CD4-positive, alpha-beta T cell (primary cell): ENCODE measurements at regions not wholly inside any gene's neighbourhood (a gene's known extent, or its start where the extent isn't known, plus 50 kb on each side); places are given as distances from the start of the nearest gene placed in this dataset.

ENCODE experiments used
- ATAC-seq: fragments of 200-7000 bp; cut with Tn5 transposase; one replicate; pipeline ENCODE4 v1.10.0; 2022; ENCODE audit warnings: mild to moderate bottlenecking; ENCODE audit not compliant: poor library complexity
- CTCF ChIA-PET: fragments of 350-600 bp; sonication (Branson Sonifier 250); formaldehyde crosslinking; loops from one replicate; lab custom pipeline; 2021; ENCODE audit warnings: antibody characterized with exemption, inconsistent platforms; lab: Charles Lee
- POLR2A ChIA-PET: fragments of 350-600 bp; sonication (Branson Sonifier 250); formaldehyde crosslinking; loops from one replicate; lab custom pipeline; 2021; ENCODE audit warnings: antibody characterized with exemption, inconsistent platforms; lab: Charles Lee
- DNase-seq, 14 experiments: peaks; one replicate each; pipeline ENCODE4 v3.0.0-alpha.2; 2013 to 2020; ENCODE audit warnings: mixed read lengths in 2 of 14
- H3K27ac ChIP-seq, 2 donors: one replicate each; pipeline versions ENCODE4 v1.5.1 to v1.7.0; 2013; ENCODE audit warnings: low read length in 2 of 2, low read depth in 1 of 2, mild to moderate bottlenecking in 1 of 2
- H3K27me3 ChIP-seq, 2 experiments: 1 replicate in 1 of 2; 2 replicates in 1 of 2; pipeline versions ENCODE4 v1.6.1 to v1.7.0; 2013; ENCODE audit warnings: low read length in 2 of 2, control low read depth in 1 of 2, mild to moderate bottlenecking in 1 of 2, moderate library complexity in 1 of 2; ENCODE audit not compliant: insufficient read depth in 2 of 2, control insufficient read depth in 1 of 2
- H3K36me3 ChIP-seq: one replicate; pipeline ENCODE4 v1.6.1; 2013; ENCODE audit warnings: low read length, control low read depth; ENCODE audit not compliant: insufficient read depth
- H3K4me1 ChIP-seq: one replicate; pipeline ENCODE4 v1.6.1; 2013; ENCODE audit warnings: low read length, control low read depth; ENCODE audit not compliant: insufficient read depth
- H3K4me3 ChIP-seq: one replicate; pipeline ENCODE4 v1.5.1; 2013; ENCODE audit warnings: mild to moderate bottlenecking, low read length, moderate library complexity
- H3K9me3 ChIP-seq, 2 experiments: 1 replicate in 1 of 2; 2 replicates in 1 of 2; pipeline versions ENCODE4 v1.6.1 to v1.7.0; 2013; ENCODE audit warnings: low read length in 2 of 2, mild to moderate bottlenecking in 2 of 2, control low read depth in 1 of 2, moderate library complexity in 1 of 2; ENCODE audit not compliant: control insufficient read depth in 1 of 2, insufficient read depth in 1 of 2
- H3K27ac Mint-ChIP-seq: one replicate; pipeline ENCODE4 v1.8.0; 2020; ENCODE audit warnings: mixed read lengths
- H3K27me3 Mint-ChIP-seq: one replicate; pipeline ENCODE4 v1.8.0; 2021; ENCODE audit warnings: mixed read lengths
- H3K36me3 Mint-ChIP-seq: one replicate; pipeline ENCODE4 v1.8.0; 2021; ENCODE audit warnings: low read depth, mixed read lengths
- H3K4me1 Mint-ChIP-seq: one replicate; pipeline ENCODE4 v1.8.0; 2021; ENCODE audit warnings: low read depth, mixed read lengths
- H3K4me3 Mint-ChIP-seq: one replicate; pipeline ENCODE4 v1.8.0; 2020; ENCODE audit warnings: mild to moderate bottlenecking, mixed read lengths
- H3K9me3 Mint-ChIP-seq: one replicate; pipeline ENCODE4 v1.8.0; 2020; ENCODE audit warnings: mixed read lengths
- CTCF ChIP-seq: fragments of 200-600 bp; IDR thresholded peaks from one replicate; pipeline ENCODE4 v1.8.0; 2022; ENCODE audit warnings: antibody characterized with exemption, mild to moderate bottlenecking
- intact Hi-C, 2 experiments: fragments of 100-400 bp; cut with DNase I in 1 of 2; cut with micrococcal nuclease in 1 of 2; formaldehyde crosslinking; loops; one replicate each; pipeline versions ENCODE4 v1.15.1 to v1.9.0; 2023 to 2025; cut with DNase I, micrococcal nuclease

DNA sequence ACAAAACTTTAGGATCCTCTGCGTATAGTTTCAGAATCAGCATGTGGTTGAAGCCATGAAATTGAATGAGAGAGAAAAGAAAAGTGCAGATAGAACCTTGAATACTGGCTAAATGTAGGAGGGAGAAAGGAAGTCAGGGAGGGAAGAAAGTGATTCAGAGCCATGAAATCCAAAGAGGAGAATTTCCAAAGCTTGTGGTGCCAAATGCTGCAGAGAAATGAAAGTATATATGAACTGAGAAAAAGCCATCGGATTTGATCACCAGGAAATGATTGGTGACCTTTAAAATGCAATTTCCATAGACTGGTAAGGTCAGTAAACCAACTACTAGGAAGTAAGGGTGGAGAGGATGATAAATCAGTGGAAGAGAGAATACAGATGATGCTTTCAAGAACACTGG lies 142.3 kb downstream of the TFAP2A start:
- Histone ChIP-seq H3K27me3 (no peaks in the 10 kb centered on the region), H3K4me1 (no peaks in the 10 kb centered on the region), H3K9me3 (peaks cover 0 to 2% of the 10 kb centered on the region in 2 experiments), H3K4me3 (no peak overlapping the region), H3K36me3 (no peaks in the 10 kb centered on the region), H3K27ac (no peak overlapping the region)
- ChIA-PET CTCF (no interaction called here), POLR2A (no interaction called here)
- no peaks in the 10 kb centered on the region for H3K36me3 Mint-ChIP-seq
- no peak overlapping the region for H3K27ac Mint-ChIP-seq
- DNase-seq (no peak), ATAC-seq (no peak)
- peaks cover 8% of the 10 kb centered on the region for H3K9me3 Mint-ChIP-seq
- TF ChIP-seq CTCF, result no peak
- intact Hi-C loops, result no loop called here
- H3K4me3 Mint-ChIP-seq, result no peak overlapping the region
- peaks cover 30% of the 10 kb centered on the region for H3K27me3 Mint-ChIP-seq
- no peaks in the 10 kb centered on the region for H3K4me1 Mint-ChIP-seq

DNA sequence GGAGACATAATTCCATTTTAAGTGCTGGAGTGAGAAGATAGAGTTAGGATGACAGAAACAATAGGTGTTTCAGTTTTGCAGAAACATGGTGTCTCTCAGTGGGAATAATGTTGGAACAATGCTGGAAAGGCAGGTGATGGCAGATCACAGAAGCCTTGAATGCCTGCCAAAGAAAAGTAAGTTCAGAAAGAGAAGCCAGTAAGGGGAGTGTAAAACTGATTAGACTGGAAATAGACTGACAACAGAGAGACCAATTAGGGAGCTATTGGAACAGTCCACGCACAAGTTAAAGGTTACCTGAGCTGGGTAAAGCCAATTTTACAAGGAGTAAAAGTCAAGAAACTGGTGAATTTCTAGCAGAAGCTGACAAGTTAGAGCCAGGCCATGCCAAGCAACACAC lies 142.9 kb downstream of the TFAP2A start:
- H3K27me3 Mint-ChIP-seq, result peaks cover 30% of the 10 kb centered on the region

GRCh38 chr6:10269814-10270472 lies 144.9 kb downstream of the TFAP2A start:
- Histone ChIP-seq H3K36me3 (no peaks in the 10 kb centered on the region), H3K27me3 (no peaks in the 10 kb centered on the region), H3K4me3 (no peak overlapping the region), H3K27ac (no peak overlapping the region), H3K9me3 (peaks cover 0 to 3% of the 10 kb centered on the region in 2 experiments), H3K4me1 (no peaks in the 10 kb centered on the region)
- H3K27me3 Mint-ChIP-seq, result peaks cover 38% of the 10 kb centered on the region
- no peaks in the 10 kb centered on the region for H3K36me3 Mint-ChIP-seq
- ATAC-seq (no peak), DNase-seq (no peak)
- no peak overlapping the region for H3K4me3 Mint-ChIP-seq
- H3K27ac Mint-ChIP-seq, result no peak overlapping the region
- H3K4me1 Mint-ChIP-seq, result no peaks in the 10 kb centered on the region
- CTCF ChIA-PET, result no interaction called here
- POLR2A ChIA-PET, result no interaction called here
- TF ChIP-seq CTCF, result no peak
- intact Hi-C loops, result no loop called here
- H3K9me3 Mint-ChIP-seq, result no peaks in the 10 kb centered on the region

More for the DNA sequence above, 142.9 kb downstream of the TFAP2A start:
- no peak for ATAC-seq
- POLR2A ChIA-PET, result no interaction called here
- Histone ChIP-seq H3K36me3 (no peaks in the 10 kb centered on the region), H3K4me1 (no peaks in the 10 kb centered on the region), H3K4me3 (no peak overlapping the region), H3K27me3 (no peaks in the 10 kb centered on the region), H3K27ac (no peak overlapping the region), H3K9me3 (peaks cover 0 to 3% of the 10 kb centered on the region in 2 experiments)
- H3K4me1 Mint-ChIP-seq, result no peaks in the 10 kb centered on the region
- CTCF ChIA-PET, result interaction anchor here (0.6 kb wide), 1 partner anchor 280 kb away, joined by 3 read pairs; no protein-coding TSS in a partner anchor
- no peak overlapping the region for H3K27ac Mint-ChIP-seq
- intact Hi-C loops, result no loop called here
- peaks cover 4% of the 10 kb centered on the region for H3K9me3 Mint-ChIP-seq
- no peak for TF ChIP-seq CTCF
- no peak overlapping the region for H3K4me3 Mint-ChIP-seq
- H3K36me3 Mint-ChIP-seq, result no peaks in the 10 kb centered on the region
- DNase-seq, result no peak
